HG03354 (cell line): ENCODE measurements at regions not wholly inside any gene's neighbourhood (a gene's known extent, or its start where the extent isn't known, plus 50 kb on each side); places are given as distances from the start of the nearest gene placed in this dataset.

Experiments
- ATAC-seq: cut with Tn5 transposase; IDR thresholded peaks from one replicate; pipeline ENCODE4 v1.9.1; 2021; ENCODE audit warnings: mild to moderate bottlenecking; ENCODE audit not compliant: unreplicated experiment, poor library complexity, severe bottlenecking

GRCh38 chr5:28523416-28523815 lies 1485.0 kb upstream of the CDH9 start:
- ATAC-seq, result no peak

- no peak for ATAC-seq
These were observed 1479.3 kb upstream of the CDH9 start for GRCh38 chr5:28517691-28518090.

DNA sequence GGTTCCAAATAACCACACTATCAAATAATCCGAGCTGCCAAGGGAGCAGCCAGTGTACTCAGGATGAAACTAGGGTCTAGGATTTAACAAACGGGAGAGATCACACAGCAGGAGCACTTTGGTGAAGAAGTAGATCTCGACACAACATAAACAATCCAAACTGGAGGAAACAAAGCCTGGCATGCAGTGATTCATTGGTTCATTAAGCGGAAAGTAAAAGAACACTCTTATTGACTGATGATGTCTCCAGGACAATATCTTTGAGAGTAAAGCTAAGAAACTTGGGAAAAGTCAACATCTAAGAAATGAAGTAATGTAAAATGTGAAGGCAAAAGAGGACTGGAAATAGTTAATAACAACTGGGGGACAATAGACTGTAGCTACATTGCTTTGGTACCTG lies 1478.3 kb upstream of the CDH9 start:
- no peak for ATAC-seq

- ATAC-seq, result no peak
These were observed 1474.3 kb upstream of the CDH9 start for GRCh38 chr5:28512648-28513047.

DNA sequence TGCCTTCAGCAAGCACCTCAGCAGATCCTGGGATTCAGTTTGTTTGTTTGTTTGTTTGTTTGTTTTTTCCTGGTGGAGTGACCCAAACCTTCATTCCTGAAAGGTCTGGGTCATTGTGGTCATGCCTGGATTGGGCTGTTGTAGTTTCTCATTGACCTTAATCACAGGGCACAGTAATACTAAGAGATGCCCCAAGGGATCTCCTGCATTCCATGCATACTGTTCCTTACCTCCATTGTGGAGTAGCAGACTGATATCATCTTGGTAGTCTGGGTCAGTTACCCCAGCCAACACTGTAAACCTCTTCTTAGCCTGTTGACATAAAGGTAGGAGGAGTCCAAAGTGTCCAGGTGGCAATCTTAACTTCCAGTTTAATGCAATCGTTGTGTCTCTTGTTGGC lies 1466.7 kb upstream of the CDH9 start:
- ATAC-seq, result no peak

GRCh38 chr5:28500511-28500910 lies 1462.1 kb upstream of the CDH9 start:
- no peak for ATAC-seq

DNA sequence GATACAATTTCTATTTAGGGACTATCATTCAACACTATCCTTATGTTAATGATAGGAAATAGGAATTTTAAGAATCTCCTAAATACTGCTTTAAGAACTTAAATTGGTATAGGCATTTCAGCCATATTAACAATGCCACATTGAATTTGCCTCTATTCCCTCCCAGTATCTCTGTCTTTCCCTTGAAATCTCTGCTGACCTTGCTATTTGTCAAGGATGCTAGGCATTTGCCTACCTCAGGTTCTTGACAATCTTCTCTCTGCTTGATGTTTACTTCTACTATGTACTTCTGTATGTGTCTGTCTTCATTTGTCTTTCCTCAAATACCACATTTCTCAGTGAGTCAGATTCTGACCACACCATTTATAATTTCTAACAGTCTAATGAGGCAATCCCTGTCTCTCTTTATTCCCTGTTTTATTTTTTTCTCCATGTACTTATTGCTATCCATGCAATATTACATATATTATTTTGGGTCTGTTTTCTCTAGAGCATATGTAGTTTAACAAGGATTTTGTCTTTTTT lies 1461.4 kb upstream of the CDH9 start:
- no peak for ATAC-seq

GRCh38 chr5:28495876-28496275 lies 1457.5 kb upstream of the CDH9 start:
- ATAC-seq, result no peak

GRCh38 chr5:28493456-28493855 lies 1455.1 kb upstream of the CDH9 start:
- no peak for ATAC-seq

GRCh38 chr5:28488752-28489151 lies 1450.4 kb upstream of the CDH9 start:
- ATAC-seq, result no peak

DNA sequence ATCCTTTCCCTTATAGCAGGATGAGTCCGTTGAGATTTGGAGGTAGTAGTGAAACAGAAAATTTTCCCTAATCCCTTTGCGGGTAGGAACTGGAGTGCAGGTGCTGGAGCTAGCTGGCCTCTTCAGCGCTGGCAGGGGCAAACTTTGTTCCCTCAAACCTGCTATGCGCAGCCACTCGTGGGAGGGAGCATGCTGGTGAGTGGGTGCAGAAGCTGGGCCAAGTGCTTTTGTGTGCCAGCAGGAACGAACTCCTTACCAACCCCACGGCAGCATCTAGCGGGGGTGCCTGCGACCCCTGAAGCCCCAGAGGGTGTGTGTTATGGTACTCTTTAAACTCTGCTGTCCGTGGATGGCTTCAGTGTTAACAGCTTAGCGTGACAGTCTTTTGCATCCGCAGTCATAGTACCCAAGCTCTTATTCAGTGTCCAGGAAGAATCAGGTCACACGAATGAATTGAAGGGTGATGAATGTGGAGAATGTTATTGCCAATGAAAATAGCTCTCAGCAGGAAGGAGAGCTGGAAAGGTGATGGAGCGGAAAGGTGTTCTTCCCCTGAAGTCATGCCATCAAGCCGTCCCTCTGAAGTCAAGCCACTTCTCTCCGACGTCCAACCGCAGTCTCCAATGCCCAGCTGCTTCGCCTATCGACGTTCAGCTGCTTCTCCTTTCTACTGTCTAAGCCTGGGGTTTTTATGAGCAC lies 1445.1 kb upstream of the CDH9 start:
- ATAC-seq, result no peak

- no peak for ATAC-seq
These were observed 1435.2 kb upstream of the CDH9 start for GRCh38 chr5:28473531-28474107.

- ATAC-seq, result peak; percentile 85
These were observed 1429.8 kb upstream of the CDH9 start for GRCh38 chr5:28468166-28468565.

GRCh38 chr5:28463728-28464127 lies 1425.3 kb upstream of the CDH9 start:
- no peak for ATAC-seq

DNA sequence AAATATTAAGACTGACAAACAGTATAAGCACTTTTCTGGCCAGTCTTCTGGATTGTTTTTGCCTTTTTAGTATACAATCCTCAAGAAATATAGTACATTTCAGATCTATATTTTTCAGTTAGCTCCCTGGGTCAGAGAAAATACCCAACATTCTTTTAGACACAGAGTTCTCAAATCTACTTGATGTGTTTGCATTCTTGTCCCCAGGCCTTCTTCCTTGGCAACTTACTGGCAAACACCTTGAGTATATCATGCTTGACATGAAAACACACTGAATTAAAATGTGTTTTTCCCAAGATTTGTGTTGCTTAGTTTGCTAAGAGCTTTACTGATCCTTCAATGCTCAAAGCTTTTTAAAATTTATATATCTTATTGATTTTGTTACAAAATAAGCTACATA lies 1413.1 kb upstream of the CDH9 start:
- no peak for ATAC-seq

GRCh38 chr5:28450997-28451396 lies 1412.6 kb upstream of the CDH9 start:
- ATAC-seq, result no peak

- ATAC-seq, result no peak
These were observed 1410.4 kb upstream of the CDH9 start for GRCh38 chr5:28448791-28449190.

GRCh38 chr5:28430565-28431178 lies 1392.3 kb upstream of the CDH9 start:
- ATAC-seq, result no peak

DNA sequence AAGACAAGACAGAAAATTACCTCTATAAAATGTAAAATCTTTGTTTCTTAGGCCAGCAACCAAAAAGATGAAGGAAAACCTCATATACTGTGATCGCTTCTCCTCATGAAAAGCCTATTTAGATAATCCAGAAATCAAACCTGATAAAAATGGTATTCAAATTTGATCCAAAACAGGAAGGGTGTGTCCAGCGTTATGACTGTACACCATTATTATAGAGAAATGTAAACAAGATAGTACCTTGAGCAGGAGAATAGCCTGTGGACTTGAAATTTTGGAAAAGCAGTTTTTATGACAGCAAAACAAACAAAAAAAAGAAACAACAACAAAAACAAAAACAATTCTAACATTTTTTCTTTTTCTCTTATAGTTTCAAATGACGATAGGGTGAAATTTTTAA lies 1382.8 kb upstream of the CDH9 start:
- ATAC-seq, result no peak

DNA sequence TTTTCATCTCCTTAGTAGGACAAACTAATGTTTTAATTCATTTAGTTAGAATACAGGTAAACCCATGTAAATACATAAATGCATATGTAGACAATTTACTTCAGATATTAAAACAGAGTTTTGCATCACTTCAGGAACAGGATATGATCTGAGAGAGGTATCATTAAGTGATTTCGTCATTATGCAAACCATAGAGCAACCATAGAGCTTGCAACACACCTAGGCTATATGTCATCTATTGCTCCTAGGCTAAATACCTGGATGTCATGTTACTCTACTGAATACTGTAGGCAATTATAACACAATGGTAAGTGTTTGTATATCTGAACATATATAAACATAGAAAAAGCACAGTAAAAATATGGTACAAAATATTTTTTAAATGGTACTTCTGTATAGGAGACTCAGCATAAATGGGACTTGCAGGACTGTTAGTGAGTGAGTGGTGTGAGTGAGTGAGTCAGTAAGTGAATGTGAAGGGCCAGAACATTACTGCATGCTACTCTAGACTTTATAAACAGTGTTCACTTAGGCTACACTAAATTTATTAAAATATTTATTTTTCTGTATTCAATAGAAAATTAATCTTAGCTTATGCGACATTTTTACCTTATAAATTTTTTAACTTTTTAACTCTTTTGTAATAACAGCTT lies 1377.5 kb upstream of the CDH9 start:
- no peak for ATAC-seq

DNA sequence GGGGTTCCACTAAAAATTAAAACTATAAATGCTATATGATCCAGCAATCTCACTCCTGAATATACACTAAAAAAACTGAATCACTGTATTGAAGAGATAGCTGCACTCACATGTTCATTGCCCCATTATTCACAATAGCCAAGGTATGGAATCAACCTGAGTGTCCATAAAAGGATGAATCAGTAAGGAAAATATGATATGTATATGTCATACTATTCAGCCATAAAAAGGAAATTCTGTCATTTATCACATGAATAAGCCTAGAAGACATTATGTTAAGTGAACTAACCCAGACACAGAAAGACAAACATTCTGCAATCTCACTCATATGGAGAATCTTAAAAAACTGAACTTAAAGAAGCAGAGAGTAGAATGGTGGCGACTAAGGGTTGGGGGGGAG lies 1376.2 kb upstream of the CDH9 start:
- ATAC-seq, result no peak
